Mesendoderm (in vitro differentiated cells): ENCODE measurements at regions not wholly inside any gene's neighbourhood (a gene's known extent, or its start where the extent isn't known, plus 50 kb on each side); places are given as distances from the start of the nearest gene placed in this dataset.
A peak's percentile ranks its signal among the peaks of the same experiment; 100 is the strongest.

Experiments
- DNase-seq: peaks from one replicate; pipeline ENCODE4 v3.0.0; 2013
- H2AK5ac ChIP-seq: 2 replicates; pipeline ENCODE4 v1.6.1; 2013; ENCODE audit warnings: low read length, inconsistent platforms
- H2BK120ac ChIP-seq: 2 replicates; pipeline ENCODE4 v1.6.1; 2013; ENCODE audit warnings: low read depth, mild to moderate bottlenecking, low read length, moderate library complexity, mixed read lengths
- H2BK15ac ChIP-seq: replicated peaks from 2 replicates; pipeline ENCODE4 v1.6.1; 2013; ENCODE audit warnings: low read depth, mild to moderate bottlenecking, moderate library complexity
- H2BK5ac ChIP-seq: 2 replicates; pipeline ENCODE4 v1.6.1; 2013; ENCODE audit warnings: low read length, inconsistent platforms
- H3K18ac ChIP-seq: 2 replicates; pipeline ENCODE4 v1.6.1; 2013; ENCODE audit warnings: mild to moderate bottlenecking, low read length, mixed read lengths
- H3K23ac ChIP-seq: one replicate; pipeline ENCODE4 v1.6.1; 2013; ENCODE audit warnings: low read length
- H3K27ac ChIP-seq: 2 replicates; pipeline ENCODE4 v1.5.1; 2013; ENCODE audit warnings: low read depth, mild to moderate bottlenecking, inconsistent platforms, low read length, moderate library complexity
- H3K27me3 ChIP-seq: 2 replicates; pipeline ENCODE4 v1.6.1; 2013; ENCODE audit warnings: low read length, control low read depth, mild to moderate bottlenecking, inconsistent platforms; ENCODE audit not compliant: insufficient read depth, poor library complexity
- H3K36me3 ChIP-seq: 2 replicates; pipeline ENCODE4 v1.6.1; 2013; ENCODE audit warnings: low read length, inconsistent platforms; ENCODE audit not compliant: control insufficient read depth, insufficient read depth
- H3K4ac ChIP-seq: one replicate; pipeline ENCODE4 v1.6.1; 2013; ENCODE audit warnings: low read depth, mild to moderate bottlenecking, low read length, moderate library complexity
- H3K4me1 ChIP-seq: 2 replicates; pipeline ENCODE4 v1.6.1; 2013; ENCODE audit warnings: low read depth, low read length, inconsistent platforms; ENCODE audit not compliant: control insufficient read depth
- H3K4me2 ChIP-seq: 2 replicates; pipeline ENCODE4 v1.6.1; 2013; ENCODE audit warnings: low read length
- H3K4me3 ChIP-seq: 2 replicates; pipeline ENCODE4 v1.5.1; 2013; ENCODE audit warnings: mild to moderate bottlenecking, low read length
- H3K56ac ChIP-seq: one replicate; pipeline ENCODE4 v1.6.1; 2013; ENCODE audit warnings: low read length
- H3K79me1 ChIP-seq: 2 replicates; pipeline ENCODE4 v1.6.1; 2013; ENCODE audit warnings: low read length, inconsistent platforms
- H3K79me2 ChIP-seq: 2 replicates; pipeline ENCODE4 v1.6.1; 2013; ENCODE audit warnings: mild to moderate bottlenecking, low read length; ENCODE audit not compliant: control insufficient read depth, insufficient read depth
- H3K9ac ChIP-seq: 2 replicates; pipeline ENCODE4 v1.6.1; 2013; ENCODE audit warnings: low read length, inconsistent platforms
- H4K5ac ChIP-seq: one replicate; pipeline ENCODE4 v1.6.1; 2013; ENCODE audit warnings: low read length
- H4K8ac ChIP-seq: one replicate; pipeline ENCODE4 v1.6.1; 2013; ENCODE audit warnings: low read depth, mild to moderate bottlenecking, control low read depth, low read length, moderate library complexity
- WGBS: extraction: QIAGEN DNeasy Blood & Tissue Kit; methylation state at CpG from one replicate; pipeline ENCODE4 v1.1.7; 2013; ENCODE audit warnings: low lambda C conversion rate, missing lambda C conversion rate; ENCODE audit not compliant: insufficient coverage; ENCODE audit errors: extremely low coverage; 5-methylcytosine and 5-hydroxymethylcytosine counted together

DNA sequence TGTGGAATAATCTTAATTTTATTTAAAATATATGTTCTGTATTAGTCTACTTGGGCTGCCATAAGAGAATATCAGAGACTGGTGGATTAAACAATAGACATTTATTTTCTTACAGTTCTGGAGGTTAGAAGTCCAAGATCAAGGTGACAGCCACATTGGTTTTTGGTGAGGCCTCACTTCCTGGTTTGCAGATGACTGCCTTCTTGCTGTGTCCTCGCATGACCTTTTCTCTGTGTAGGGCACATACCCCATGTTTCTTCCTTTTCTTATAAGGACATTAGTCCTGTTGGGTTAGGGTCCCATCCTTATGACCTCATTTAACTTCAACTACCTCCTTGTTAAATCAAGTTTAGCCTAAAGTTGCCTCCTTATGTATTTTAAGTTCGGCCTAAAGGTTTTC lies 202.7 kb upstream of the MPPED2 start:
- Histone ChIP-seq H3K18ac (no peak overlapping the region), H2BK15ac (no peak overlapping the region), H4K5ac (no peak overlapping the region), H3K27me3 (no peaks in the 10 kb centered on the region), H2BK120ac (no peak overlapping the region), H2AK5ac (no peak overlapping the region), H3K79me1 (no peaks in the 10 kb centered on the region), H3K36me3 (no peaks in the 10 kb centered on the region), H3K4ac (no peak overlapping the region), H3K4me1 (no peaks in the 10 kb centered on the region), H3K9ac (no peak overlapping the region), H3K4me2 (no peak overlapping the region), H3K79me2 (no peaks in the 10 kb centered on the region), H2BK5ac (no peak overlapping the region), H3K23ac (no peak overlapping the region), H3K27ac (no peak overlapping the region), H4K8ac (no peak overlapping the region), H3K4me3 (no peak overlapping the region), H3K56ac (no peak overlapping the region)
- no CpG with 5 or more reads among the region's 2 CpGs for WGBS
- no peak for DNase-seq

DNA sequence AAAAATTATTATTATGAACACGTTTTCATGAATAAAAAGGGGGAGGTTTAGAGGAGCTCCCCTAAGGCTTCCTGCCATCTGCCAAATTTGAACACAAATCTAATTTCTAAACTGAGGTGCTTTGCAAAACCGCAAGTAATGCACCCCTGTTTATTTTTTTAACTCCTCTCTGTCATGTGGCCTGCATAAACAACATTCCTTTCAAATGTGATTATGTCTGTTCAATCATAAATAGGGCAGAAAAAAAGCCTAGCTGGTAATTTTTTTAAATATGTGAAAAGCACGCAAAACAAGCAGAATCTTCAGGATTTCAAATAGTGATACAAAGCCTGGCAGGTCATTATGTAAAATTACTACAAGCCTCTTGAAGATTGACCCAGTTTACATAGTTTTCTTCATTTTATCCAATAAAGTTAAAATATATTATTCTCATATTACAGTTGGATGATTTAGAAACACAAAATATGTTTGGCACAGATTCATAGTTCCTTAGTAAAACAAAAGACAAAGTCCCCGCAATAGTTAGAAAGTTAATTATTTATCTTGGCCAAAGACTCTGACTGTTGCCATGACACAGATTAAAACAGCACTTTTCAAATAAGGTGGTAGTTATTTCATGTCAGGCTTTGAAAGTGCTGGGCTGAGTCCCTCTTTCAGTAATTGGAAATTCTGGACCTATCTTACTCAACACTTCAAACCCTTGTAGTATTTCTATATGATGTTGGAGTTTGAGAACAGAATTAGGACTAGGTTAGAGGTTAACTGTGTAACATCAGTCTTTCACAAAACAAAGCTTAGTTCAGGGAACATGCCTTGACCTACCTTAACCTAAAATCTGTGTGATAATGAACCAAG lies 200.3 kb upstream of the MPPED2 start:
- Histone ChIP-seq H3K4ac (no peak overlapping the region), H3K4me2 (no peak overlapping the region), H3K36me3 (no peaks in the 10 kb centered on the region), H4K5ac (no peak overlapping the region), H2AK5ac (no peak overlapping the region), H3K56ac (no peak overlapping the region), H3K4me3 (no peak overlapping the region), H3K18ac (no peak overlapping the region), H3K79me2 (no peaks in the 10 kb centered on the region), H2BK15ac (no peak overlapping the region), H3K27me3 (no peaks in the 10 kb centered on the region), H4K8ac (no peak overlapping the region), H2BK120ac (no peak overlapping the region), H3K27ac (no peak overlapping the region), H3K9ac (no peak overlapping the region), H2BK5ac (no peak overlapping the region), H3K4me1 (no peaks in the 10 kb centered on the region), H3K23ac (no peak overlapping the region), H3K79me1 (no peaks in the 10 kb centered on the region)
- DNase-seq = no peak
- WGBS = no CpG with 5 or more reads among the region's 4 CpGs

DNA sequence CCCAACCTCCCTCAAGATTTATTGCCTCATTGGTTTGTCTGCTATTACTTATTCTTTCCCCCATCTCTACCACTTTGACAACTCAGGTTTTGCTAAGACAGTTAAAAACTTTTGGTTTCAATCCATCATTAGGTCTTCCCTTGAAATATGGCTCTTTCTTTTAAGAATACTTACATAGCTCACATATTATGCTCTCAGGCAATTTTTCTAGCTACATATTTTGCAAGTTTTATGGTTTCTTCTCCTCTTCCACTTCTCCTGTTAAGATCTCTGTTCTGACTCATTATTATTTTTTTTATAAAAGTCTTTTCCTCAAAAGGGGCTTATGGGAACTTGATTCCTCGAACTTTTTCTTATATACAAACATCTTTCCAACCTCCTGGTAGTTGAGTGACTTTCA lies 192.4 kb upstream of the MPPED2 start:
- Histone ChIP-seq H2BK120ac (no peak overlapping the region), H3K23ac (no peak overlapping the region), H2BK15ac (no peak overlapping the region), H3K4me3 (no peak overlapping the region), H4K5ac (no peak overlapping the region), H2BK5ac (no peak overlapping the region), H4K8ac (no peak overlapping the region), H3K79me2 (no peaks in the 10 kb centered on the region), H2AK5ac (no peak overlapping the region), H3K36me3 (no peaks in the 10 kb centered on the region), H3K4me1 (no peaks in the 10 kb centered on the region), H3K79me1 (no peaks in the 10 kb centered on the region), H3K4me2 (no peak overlapping the region), H3K4ac (no peak overlapping the region), H3K56ac (no peak overlapping the region), H3K27me3 (no peaks in the 10 kb centered on the region), H3K18ac (no peak overlapping the region), H3K27ac (no peak overlapping the region), H3K9ac (no peak overlapping the region)
- no CpG with 5 or more reads among the region's 1 CpG for WGBS
- no peak for DNase-seq

DNA sequence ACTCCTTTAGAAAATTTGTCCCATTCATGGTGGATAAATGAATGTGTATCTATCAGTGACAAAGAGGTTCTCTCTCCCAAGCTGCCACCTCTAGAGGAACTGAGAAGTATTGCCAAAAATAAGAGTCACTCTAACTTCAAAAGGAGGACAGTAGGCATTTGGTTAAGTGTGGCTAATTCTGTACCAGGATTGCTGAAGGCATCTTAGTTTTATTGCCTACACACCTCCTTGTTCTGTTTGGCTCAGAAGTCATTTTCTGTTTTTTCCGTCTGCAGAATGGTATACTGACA lies 189.0 kb upstream of the MPPED2 start:
- Histone ChIP-seq H2BK5ac (no peak overlapping the region), H3K79me2 (no peaks in the 10 kb centered on the region), H3K4me3 (no peak overlapping the region)

DNA sequence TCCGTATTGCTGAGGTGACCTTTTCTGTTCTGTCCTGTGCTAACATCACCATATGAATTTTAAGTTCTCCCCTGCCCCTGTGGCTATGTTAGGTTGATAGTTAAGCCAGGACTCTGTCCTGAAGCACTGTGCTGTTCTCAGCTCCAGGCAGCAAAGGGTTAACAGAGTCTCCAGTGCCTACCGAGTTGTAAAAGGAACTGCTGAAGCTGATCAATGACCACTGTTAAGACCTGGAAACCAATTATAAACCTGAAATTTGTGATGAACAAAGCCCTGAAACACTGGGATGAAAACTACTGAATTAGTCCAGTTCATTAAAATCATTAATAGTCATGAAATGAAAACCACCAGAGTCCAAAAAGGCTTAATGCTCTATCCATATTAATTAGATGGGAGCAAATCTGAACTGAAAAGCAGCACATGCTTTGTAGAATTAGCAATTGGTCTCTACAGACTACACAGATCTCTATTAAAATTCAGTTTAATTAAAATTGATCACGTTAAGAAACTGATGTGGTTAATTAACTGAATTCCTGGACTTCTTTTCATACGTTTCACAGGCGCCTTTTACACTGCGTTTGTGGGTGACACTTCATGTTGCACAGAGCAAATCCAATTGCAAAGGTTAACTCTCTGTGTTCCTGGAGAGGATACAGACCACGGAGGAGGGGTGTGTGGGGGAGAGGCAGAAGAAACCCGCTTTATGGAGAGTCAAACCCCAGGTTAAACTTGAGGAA lies 188.5 kb upstream of the MPPED2 start:
- Histone ChIP-seq H3K79me1 (no peaks in the 10 kb centered on the region), H3K23ac (no peak overlapping the region), H3K9ac (no peak overlapping the region)

More for the DNA sequence above, 189.0 kb upstream of the MPPED2 start:
- no peaks in the 10 kb centered on the region for H3K36me3 ChIP-seq
- H3K27me3 ChIP-seq = no peaks in the 10 kb centered on the region
- H3K4me2 ChIP-seq = no peak overlapping the region
- WGBS = no CpG with 5 or more reads among the region's 1 CpG
- H2BK120ac ChIP-seq = no peak overlapping the region
- H3K4ac ChIP-seq = no peak overlapping the region
- no peak overlapping the region for H3K18ac ChIP-seq
- H3K27ac ChIP-seq = no peak overlapping the region
- H4K5ac ChIP-seq = no peak overlapping the region
- H3K9ac ChIP-seq = no peak overlapping the region
- H4K8ac ChIP-seq = no peak overlapping the region
- no peak overlapping the region for H2BK15ac ChIP-seq
- H3K4me1 ChIP-seq = no peaks in the 10 kb centered on the region
- H3K23ac ChIP-seq = no peak overlapping the region
- H2AK5ac ChIP-seq = no peak overlapping the region
- H3K56ac ChIP-seq = no peak overlapping the region
- peak; percentile 41 for DNase-seq
- H3K79me1 ChIP-seq = no peaks in the 10 kb centered on the region

More for the DNA sequence above, 188.5 kb upstream of the MPPED2 start:
- no peak overlapping the region for H3K4me3 ChIP-seq
- H3K4me2 ChIP-seq = no peak overlapping the region
- H3K27me3 ChIP-seq = no peaks in the 10 kb centered on the region
- no peak overlapping the region for H2AK5ac ChIP-seq
- no peak overlapping the region for H3K27ac ChIP-seq
- no peak overlapping the region for H4K8ac ChIP-seq
- no peak overlapping the region for H2BK120ac ChIP-seq
- no peak overlapping the region for H2BK15ac ChIP-seq
- H2BK5ac ChIP-seq = no peak overlapping the region
- H3K18ac ChIP-seq = no peak overlapping the region
- peak; percentile 28 for DNase-seq
- H3K79me2 ChIP-seq = no peaks in the 10 kb centered on the region
- H4K5ac ChIP-seq = no peak overlapping the region
- no peaks in the 10 kb centered on the region for H3K4me1 ChIP-seq
- WGBS = no CpG with 5 or more reads among the region's 8 CpGs
- no peak overlapping the region for H3K56ac ChIP-seq
- no peaks in the 10 kb centered on the region for H3K36me3 ChIP-seq
- no peak overlapping the region for H3K4ac ChIP-seq
